ENCODE measurements at regions not wholly inside any gene's neighbourhood (a gene's known extent, or its start where the extent isn't known, plus 50 kb on each side); places are given as distances from the start of the nearest gene placed in this dataset.
"Not testable (repeated sequence)": the region's sequence is repeated elsewhere in the genome, so short reads cannot be mapped to it uniquely, and the experiment has no call there.

GRCh38 chr13:27338816-27339215 lies 68.2 kb downstream of the RASL11A start:
- H3K4me1 ChIP-seq (ENCODE audit: control insufficient read depth in 1 of 2, insufficient read depth in 1 of 2, low read depth in 1 of 2, low read length in 1 of 2): no peaks in the 10 kb centered on the region
- no peak overlapping the region for H3K27ac ChIP-seq
- no peak overlapping the region for H3K4me3 ChIP-seq (ENCODE audit: low read depth in 1 of 2, low read length in 1 of 2)
- H3K9me3 ChIP-seq: no peaks in the 10 kb centered on the region
- H3K27me3 ChIP-seq: peaks cover 20% of the 10 kb centered on the region
- no peaks in the 10 kb centered on the region for H3K36me3 ChIP-seq
- no peak for TF ChIP-seq CTCF (IDR thresholded peaks at IDR 0.05)

- no peak for TF ChIP-seq CTCF (IDR thresholded peaks at IDR 0.05)
- H3K27me3 ChIP-seq: peaks cover 20% of the 10 kb centered on the region
- no peak overlapping the region for H3K27ac ChIP-seq
- H3K4me1 ChIP-seq (ENCODE audit: control insufficient read depth in 1 of 2, insufficient read depth in 1 of 2, low read depth in 1 of 2, low read length in 1 of 2): no peaks in the 10 kb centered on the region
- no peaks in the 10 kb centered on the region for H3K36me3 ChIP-seq
- H3K4me3 ChIP-seq (ENCODE audit: low read depth in 1 of 2, low read length in 1 of 2): no peak overlapping the region
- no peaks in the 10 kb centered on the region for H3K9me3 ChIP-seq
Measured at GRCh38 chr13:27339299-27339698, 68.7 kb downstream of the RASL11A start.

GRCh38 chr13:27341616-27342015 lies 71.0 kb downstream of the RASL11A start:
- Histone ChIP-seq H3K27me3 (peaks cover 14% of the 10 kb centered on the region), H3K27ac (no peak overlapping the region), H3K4me3 (ENCODE audit: low read depth in 1 of 2, low read length in 1 of 2) (no peak overlapping the region), H3K9me3 (no peaks in the 10 kb centered on the region), H3K36me3 (no peaks in the 10 kb centered on the region), H3K4me1 (ENCODE audit: control insufficient read depth in 1 of 2, insufficient read depth in 1 of 2, low read depth in 1 of 2, low read length in 1 of 2) (no peaks in the 10 kb centered on the region)
- no peak for TF ChIP-seq CTCF (IDR thresholded peaks at IDR 0.05)

GRCh38 chr13:27347211-27347772 lies 76.7 kb downstream of the RASL11A start:
- Histone ChIP-seq H3K27me3 (peaks cover 19% of the 10 kb centered on the region), H3K36me3 (no peaks in the 10 kb centered on the region), H3K9me3 (no peaks in the 10 kb centered on the region), H3K27ac (no peak overlapping the region), H3K4me1 (ENCODE audit: control insufficient read depth in 1 of 2, insufficient read depth in 1 of 2, low read depth in 1 of 2, low read length in 1 of 2) (no peaks in the 10 kb centered on the region), H3K4me3 (ENCODE audit: low read depth in 1 of 2, low read length in 1 of 2) (no peak overlapping the region)
- TF ChIP-seq CTCF (IDR thresholded peaks at IDR 0.05): no peak

- Histone ChIP-seq H3K27ac (no peak overlapping the region), H3K9me3 (no peaks in the 10 kb centered on the region), H3K4me1 (ENCODE audit: control insufficient read depth in 1 of 2, insufficient read depth in 1 of 2, low read depth in 1 of 2, low read length in 1 of 2) (no peaks in the 10 kb centered on the region), H3K4me3 (ENCODE audit: low read depth in 1 of 2, low read length in 1 of 2) (no peak overlapping the region), H3K36me3 (no peaks in the 10 kb centered on the region), H3K27me3 (peaks cover 11% of the 10 kb centered on the region)
- TF ChIP-seq CTCF (IDR thresholded peaks at IDR 0.05): no peak
Measured at GRCh38 chr13:27348461-27348860, 76.0 kb upstream of the GTF3A start.

- H3K4me3 ChIP-seq (ENCODE audit: low read depth in 1 of 2, low read length in 1 of 2): no peak overlapping the region
- no peak for TF ChIP-seq CTCF (IDR thresholded peaks at IDR 0.05)
- H3K36me3 ChIP-seq: no peaks in the 10 kb centered on the region
- no peaks in the 10 kb centered on the region for H3K9me3 ChIP-seq
- H3K4me1 ChIP-seq (ENCODE audit: control insufficient read depth in 1 of 2, insufficient read depth in 1 of 2, low read depth in 1 of 2, low read length in 1 of 2): no peaks in the 10 kb centered on the region
- no peak overlapping the region for H3K27ac ChIP-seq
- H3K27me3 ChIP-seq: peaks cover 11% of the 10 kb centered on the region
Measured at GRCh38 chr13:27349458-27349857, 75.0 kb upstream of the GTF3A start.

- H3K4me3 ChIP-seq (ENCODE audit: low read depth in 1 of 2, low read length in 1 of 2); H3K4me1 ChIP-seq (ENCODE audit: control insufficient read depth in 1 of 2, insufficient read depth in 1 of 2, low read depth in 1 of 2, low read length in 1 of 2); H3K36me3 ChIP-seq; H3K9me3 ChIP-seq; H3K27ac ChIP-seq: not testable (repeated sequence)
- peaks cover 11% of the 10 kb centered on the region for H3K27me3 ChIP-seq
Measured at GRCh38 chr13:27350825-27351224, 73.6 kb upstream of the GTF3A start.

Measured in neutrophil (primary cell).